ENCODE measurements at regions not wholly inside any gene's neighbourhood (a gene's known extent, or its start where the extent isn't known, plus 50 kb on each side); places are given as distances from the start of the nearest gene placed in this dataset.

GRCh38 chr4:162938738-162939485 is 227.8 kb downstream of the NAF1 start:
- Histone ChIP-seq H3K9me3 (no peaks in the 10 kb centered on the region), H3K27ac (no peak overlapping the region), H3K36me3 (no peaks in the 10 kb centered on the region), H3K4me3 (no peak overlapping the region), H3K27me3 (replicated peaks in 1 of 7) (no peaks in the 10 kb centered on the region), H3K4me1 (no peaks in the 10 kb centered on the region)
- WGBS, 5 donors: 63 to 74% (median 68%) methylated on average over 1 of the region's 1 CpG
- no peak for TF ChIP-seq POLR2A (IDR thresholded peaks at IDR 0.05)
- TF ChIP-seq, protein P1, sequence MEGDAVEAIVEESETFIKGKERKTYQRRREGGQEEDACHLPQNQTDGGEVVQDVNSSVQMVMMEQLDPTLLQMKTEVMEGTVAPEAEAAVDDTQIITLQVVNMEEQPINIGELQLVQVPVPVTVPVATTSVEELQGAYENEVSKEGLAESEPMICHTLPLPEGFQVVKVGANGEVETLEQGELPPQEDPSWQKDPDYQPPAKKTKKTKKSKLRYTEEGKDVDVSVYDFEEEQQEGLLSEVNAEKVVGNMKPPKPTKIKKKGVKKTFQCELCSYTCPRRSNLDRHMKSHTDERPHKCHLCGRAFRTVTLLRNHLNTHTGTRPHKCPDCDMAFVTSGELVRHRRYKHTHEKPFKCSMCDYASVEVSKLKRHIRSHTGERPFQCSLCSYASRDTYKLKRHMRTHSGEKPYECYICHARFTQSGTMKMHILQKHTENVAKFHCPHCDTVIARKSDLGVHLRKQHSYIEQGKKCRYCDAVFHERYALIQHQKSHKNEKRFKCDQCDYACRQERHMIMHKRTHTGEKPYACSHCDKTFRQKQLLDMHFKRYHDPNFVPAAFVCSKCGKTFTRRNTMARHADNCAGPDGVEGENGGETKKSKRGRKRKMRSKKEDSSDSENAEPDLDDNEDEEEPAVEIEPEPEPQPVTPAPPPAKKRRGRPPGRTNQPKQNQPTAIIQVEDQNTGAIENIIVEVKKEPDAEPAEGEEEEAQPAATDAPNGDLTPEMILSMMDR (IDR thresholded peaks at IDR 0.05 in 8 of 11, conservative IDR thresholded peaks at IDR 0.05 in 3 of 11): no peak
- TF ChIP-seq POLR2AphosphoS5 (IDR thresholded peaks at IDR 0.05): no peak
- no peak for DNase-seq
- intact Hi-C loops (cut with DNase I; ENCODE audit: low total_unique reads): no loop called here

GRCh38 chr4:162935214-162935613 is 231.5 kb downstream of the NAF1 start:
- intact Hi-C loops (cut with DNase I; ENCODE audit: low total_unique reads): no loop called here
- Histone ChIP-seq H3K4me3 (no peak overlapping the region), H3K36me3 (no peaks in the 10 kb centered on the region), H3K9me3 (no peaks in the 10 kb centered on the region), H3K4me1 (no peaks in the 10 kb centered on the region), H3K27me3 (replicated peaks in 1 of 7) (no peaks in the 10 kb centered on the region), H3K27ac (no peak overlapping the region)
- TF ChIP-seq POLR2A (IDR thresholded peaks at IDR 0.05): no peak
- TF ChIP-seq, protein P1 (IDR thresholded peaks at IDR 0.05 in 8 of 11, conservative IDR thresholded peaks at IDR 0.05 in 3 of 11): no peak
- TF ChIP-seq POLR2AphosphoS5 (IDR thresholded peaks at IDR 0.05): no peak
- WGBS, 5 donors: 78 to 82% (median 82%) methylated on average over 6 of the region's 6 CpGs
- DNase-seq: no peak

DNA sequence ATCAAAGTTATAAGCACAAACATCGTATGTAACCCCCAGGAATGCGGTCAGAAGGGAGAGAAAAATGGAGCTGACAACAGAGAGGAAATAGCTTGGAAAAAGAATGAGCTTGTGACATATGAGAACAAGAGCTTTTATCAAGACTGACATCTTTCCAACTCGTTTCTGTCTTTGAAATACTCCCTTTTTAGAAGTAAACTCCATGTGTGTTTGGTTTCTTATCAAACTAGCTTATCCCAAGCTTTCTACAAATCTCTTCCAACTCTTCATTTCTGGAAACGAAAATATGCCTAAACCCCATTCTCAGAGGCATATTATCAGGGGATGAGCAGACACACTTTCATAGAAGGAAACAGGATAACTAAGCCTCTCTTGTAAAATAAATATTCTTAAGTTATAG is 235.4 kb downstream of the NAF1 start:
- H3K4me1 ChIP-seq: no peaks in the 10 kb centered on the region
- 43 to 55% (median 51%) methylated on average over 4 of the region's 4 CpGs for WGBS, 5 donors
- H3K27me3 ChIP-seq (replicated peaks in 1 of 7): no peaks in the 10 kb centered on the region
- no peaks in the 10 kb centered on the region for H3K9me3 ChIP-seq
- H3K4me3 ChIP-seq: no peak overlapping the region
- TF ChIP-seq POLR2AphosphoS5 (IDR thresholded peaks at IDR 0.05): no peak
- no peak for TF ChIP-seq POLR2A (IDR thresholded peaks at IDR 0.05)
- TF ChIP-seq, protein P1 (IDR thresholded peaks at IDR 0.05 in 8 of 11, conservative IDR thresholded peaks at IDR 0.05 in 3 of 11): no peak
- H3K36me3 ChIP-seq: no peaks in the 10 kb centered on the region
- intact Hi-C loops (cut with DNase I; ENCODE audit: low total_unique reads): no loop called here
- no peak overlapping the region for H3K27ac ChIP-seq
- DNase-seq: no peak

GRCh38 chr4:162921178-162921785 is 245.4 kb downstream of the NAF1 start:
- H3K9me3 ChIP-seq: peaks cover 0 to 19% (median 11%) of the 10 kb centered on the region in 8 donors
- TF ChIP-seq, protein P1 (IDR thresholded peaks at IDR 0.05 in 8 of 11, conservative IDR thresholded peaks at IDR 0.05 in 3 of 11): no peak
- TF ChIP-seq POLR2AphosphoS5 (IDR thresholded peaks at IDR 0.05) (no peak), POLR2A (IDR thresholded peaks at IDR 0.05) (no peak)
- no peak overlapping the region for H3K27ac ChIP-seq
- no peaks in the 10 kb centered on the region for H3K4me1 ChIP-seq
- intact Hi-C loops (cut with DNase I; ENCODE audit: low total_unique reads): no loop called here
- H3K4me3 ChIP-seq: no peak overlapping the region
- no peaks in the 10 kb centered on the region for H3K36me3 ChIP-seq
- H3K27me3 ChIP-seq (replicated peaks in 1 of 7): no peaks in the 10 kb centered on the region
- WGBS, 5 donors: 66 to 76% (median 72%) methylated on average over 9 of the region's 9 CpGs
- DNase-seq: no peak

All from spleen (tissue), 11 donors.